ENCODE measurements at regions not wholly inside any gene's neighbourhood (a gene's known extent, or its start where the extent isn't known, plus 50 kb on each side); places are given as distances from the start of the nearest gene placed in this dataset.

DNA sequence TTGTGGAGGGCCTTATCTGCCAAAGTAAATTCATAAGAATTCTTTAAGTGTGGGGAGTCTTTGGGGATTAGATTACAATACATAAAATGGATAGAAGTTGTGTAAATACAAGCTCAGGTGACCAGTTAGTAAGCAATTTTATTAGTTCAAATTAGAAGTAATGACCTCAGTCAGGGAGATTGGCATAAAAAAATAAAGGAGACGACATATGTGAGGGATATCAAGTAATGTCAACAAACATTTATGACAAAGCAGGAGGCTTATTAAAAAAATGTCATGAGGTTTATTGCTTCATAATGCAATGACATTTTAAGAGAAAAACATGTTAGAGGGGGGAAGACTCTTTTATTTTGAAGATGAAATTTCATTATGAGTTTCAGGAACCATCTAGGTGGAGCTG is 1137.0 kb upstream of the PHF14 start:
- Histone ChIP-seq H3K36me3 (no peaks in the 10 kb centered on the region), H3K4me3 (no peak overlapping the region), H3K9me3 (ENCODE audit: low read depth) (no peaks in the 10 kb centered on the region), H3K4me1 (ENCODE audit: low read depth) (no peaks in the 10 kb centered on the region), H3K27ac (no peak overlapping the region), H3K27me3 (no peaks in the 10 kb centered on the region)
- TF ChIP-seq, protein P1, sequence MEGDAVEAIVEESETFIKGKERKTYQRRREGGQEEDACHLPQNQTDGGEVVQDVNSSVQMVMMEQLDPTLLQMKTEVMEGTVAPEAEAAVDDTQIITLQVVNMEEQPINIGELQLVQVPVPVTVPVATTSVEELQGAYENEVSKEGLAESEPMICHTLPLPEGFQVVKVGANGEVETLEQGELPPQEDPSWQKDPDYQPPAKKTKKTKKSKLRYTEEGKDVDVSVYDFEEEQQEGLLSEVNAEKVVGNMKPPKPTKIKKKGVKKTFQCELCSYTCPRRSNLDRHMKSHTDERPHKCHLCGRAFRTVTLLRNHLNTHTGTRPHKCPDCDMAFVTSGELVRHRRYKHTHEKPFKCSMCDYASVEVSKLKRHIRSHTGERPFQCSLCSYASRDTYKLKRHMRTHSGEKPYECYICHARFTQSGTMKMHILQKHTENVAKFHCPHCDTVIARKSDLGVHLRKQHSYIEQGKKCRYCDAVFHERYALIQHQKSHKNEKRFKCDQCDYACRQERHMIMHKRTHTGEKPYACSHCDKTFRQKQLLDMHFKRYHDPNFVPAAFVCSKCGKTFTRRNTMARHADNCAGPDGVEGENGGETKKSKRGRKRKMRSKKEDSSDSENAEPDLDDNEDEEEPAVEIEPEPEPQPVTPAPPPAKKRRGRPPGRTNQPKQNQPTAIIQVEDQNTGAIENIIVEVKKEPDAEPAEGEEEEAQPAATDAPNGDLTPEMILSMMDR (IDR thresholded peaks at IDR 0.05; ENCODE audit: low read depth, low read length) = no peak
- no peak for DNase-seq (ENCODE audit: low read depth in 1 of 2, low spot score in 1 of 2)

GRCh38 chr7:9842301-9842700 is 1131.4 kb upstream of the PHF14 start:
- no peak for DNase-seq (ENCODE audit: low read depth in 1 of 2, low spot score in 1 of 2)
- Histone ChIP-seq H3K27me3 (no peaks in the 10 kb centered on the region), H3K27ac (no peak overlapping the region), H3K4me1 (ENCODE audit: low read depth) (no peaks in the 10 kb centered on the region), H3K36me3 (no peaks in the 10 kb centered on the region), H3K9me3 (ENCODE audit: low read depth) (no peaks in the 10 kb centered on the region), H3K4me3 (no peak overlapping the region)
- TF ChIP-seq, protein P1 (IDR thresholded peaks at IDR 0.05; ENCODE audit: low read depth, low read length) = no peak

GRCh38 chr7:9846902-9847301 is 1126.8 kb upstream of the PHF14 start:
- Histone ChIP-seq H3K4me3 (no peak overlapping the region), H3K36me3 (no peaks in the 10 kb centered on the region), H3K9me3 (ENCODE audit: low read depth) (no peaks in the 10 kb centered on the region), H3K4me1 (ENCODE audit: low read depth) (no peaks in the 10 kb centered on the region), H3K27ac (no peak overlapping the region), H3K27me3 (no peaks in the 10 kb centered on the region)
- DNase-seq (ENCODE audit: low read depth in 1 of 2, low spot score in 1 of 2) = no peak
- TF ChIP-seq, protein P1 (IDR thresholded peaks at IDR 0.05; ENCODE audit: low read depth, low read length) = no peak

- Histone ChIP-seq H3K9me3 (ENCODE audit: low read depth) (no peaks in the 10 kb centered on the region), H3K4me1 (ENCODE audit: low read depth) (no peaks in the 10 kb centered on the region), H3K4me3 (no peak overlapping the region), H3K27me3 (no peaks in the 10 kb centered on the region), H3K36me3 (no peaks in the 10 kb centered on the region), H3K27ac (no peak overlapping the region)
- DNase-seq (ENCODE audit: low read depth in 1 of 2, low spot score in 1 of 2) = no peak
- TF ChIP-seq, protein P1 (IDR thresholded peaks at IDR 0.05; ENCODE audit: low read depth, low read length) = no peak
These were observed 1119.1 kb upstream of the PHF14 start for GRCh38 chr7:9854605-9855004.

- Histone ChIP-seq H3K27ac (no peak overlapping the region), H3K36me3 (no peaks in the 10 kb centered on the region), H3K4me3 (no peak overlapping the region), H3K4me1 (ENCODE audit: low read depth) (no peaks in the 10 kb centered on the region), H3K9me3 (ENCODE audit: low read depth) (no peaks in the 10 kb centered on the region), H3K27me3 (no peaks in the 10 kb centered on the region)
- TF ChIP-seq, protein P1 (IDR thresholded peaks at IDR 0.05; ENCODE audit: low read depth, low read length) = no peak
- DNase-seq (ENCODE audit: low read depth in 1 of 2, low spot score in 1 of 2) = peak in 1 of 2 donors; percentile 48
These were observed 1117.0 kb upstream of the PHF14 start for GRCh38 chr7:9856668-9857067.

DNA sequence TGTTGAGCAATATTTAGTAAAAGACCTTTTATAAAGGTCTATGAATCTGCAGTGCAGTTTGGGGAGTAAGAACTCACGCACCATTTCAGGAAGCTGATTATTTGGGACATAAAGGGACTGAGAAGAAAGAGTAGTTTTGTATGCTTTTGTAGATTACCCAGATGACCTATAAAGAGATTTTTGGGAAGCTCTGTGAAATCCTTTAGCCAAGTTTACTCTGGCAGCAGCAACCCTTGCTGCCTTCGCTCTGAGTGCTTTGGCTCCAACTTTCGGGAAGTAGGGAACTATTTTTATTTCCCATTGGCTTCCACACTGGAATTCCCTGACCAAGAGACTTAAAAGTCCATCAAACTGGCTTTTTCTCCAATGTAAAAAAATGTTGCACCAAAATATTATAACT is 1110.1 kb upstream of the PHF14 start:
- TF ChIP-seq, protein P1 (IDR thresholded peaks at IDR 0.05; ENCODE audit: low read depth, low read length) = no peak
- H3K27ac ChIP-seq = no peak overlapping the region
- H3K4me1 ChIP-seq (ENCODE audit: low read depth) = no peaks in the 10 kb centered on the region
- H3K27me3 ChIP-seq = no peaks in the 10 kb centered on the region
- H3K36me3 ChIP-seq = no peaks in the 10 kb centered on the region
- H3K4me3 ChIP-seq = no peak overlapping the region
- DNase-seq (ENCODE audit: low read depth in 1 of 2, low spot score in 1 of 2) = no peak
- no peaks in the 10 kb centered on the region for H3K9me3 ChIP-seq (ENCODE audit: low read depth)

Measured in cardiac muscle cell (in vitro differentiated cells and primary cell).